ENCODE measurements at regions not wholly inside any gene's neighbourhood (a gene's known extent, or its start where the extent isn't known, plus 50 kb on each side); places are given as distances from the start of the nearest gene placed in this dataset.

GRCh38 chr6:4186385-4186784 is 51.0 kb upstream of the ECI2 start:
- H2AFZ ChIP-seq = no peak overlapping the region
- DNase-seq (ENCODE audit: low spot score) = no peak
- Mint-ChIP-seq H3K4me3 (no peak overlapping the region), H3K36me3 (ENCODE audit: low read depth) (peaks cover 7% of the 10 kb centered on the region; the same call in 2 of the 3 replicates), H3K27ac (no peak overlapping the region), H3K27me3 (ENCODE audit: insufficient read depth, low read depth, poor library complexity) (no peaks in the 10 kb centered on the region), H3K9me3 (peaks cover 10% of the 10 kb centered on the region; the same call in 2 of the 3 replicates), H3K4me1 (no peaks in the 10 kb centered on the region; the same call in 1 of the 3 replicates)
- TF ChIP-seq EZH2phosphoT487 (IDR thresholded peaks at IDR 0.05; ENCODE audit: unreplicated experiment) (no peak), JUNB (IDR thresholded peaks at IDR 0.05; ENCODE audit: unreplicated experiment) (no peak), STAT1 (IDR thresholded peaks at IDR 0.05; ENCODE audit: unreplicated experiment) (no peak), ZNF462 (CRISPR knock-in tag; IDR thresholded peaks at IDR 0.05) (no peak), ETS1 (IDR thresholded peaks at IDR 0.05) (no peak), REST (IDR thresholded peaks at IDR 0.05; ENCODE audit: unreplicated experiment) (no peak), CREB1 (CRISPR knock-in tag; IDR thresholded peaks at IDR 0.05; ENCODE audit: low read depth) (no peak), CTCF (conservative IDR thresholded peaks at IDR 0.05; ENCODE audit: low read depth in 2 of 2) (no peak), NANOG (IDR thresholded peaks at IDR 0.05; ENCODE audit: borderline replicate concordance) (no peak), EZH2 (IDR thresholded peaks at IDR 0.05; ENCODE audit: low read depth, unreplicated experiment) (no peak), POLR2AphosphoS5 (IDR thresholded peaks at IDR 0.05; ENCODE audit: low read depth) (no peak)
- no peaks in the 10 kb centered on the region for H3K79me2 ChIP-seq (replicated peaks; ENCODE audit: insufficient read depth)
- H3K4me1 ChIP-seq (ENCODE audit: insufficient read depth) = no peaks in the 10 kb centered on the region
- H3K4me2 ChIP-seq = no peak overlapping the region
- H3K4me3 ChIP-seq = no peak overlapping the region
- no peaks in the 10 kb centered on the region for H3K27me3 ChIP-seq (ENCODE audit: insufficient read depth)
- H3K27ac ChIP-seq (ENCODE audit: low read depth) = no peak overlapping the region
- no peaks in the 10 kb centered on the region for H3F3A ChIP-seq (replicated peaks; ENCODE audit: low read depth)
- no peaks in the 10 kb centered on the region for H4K20me1 ChIP-seq (replicated peaks; ENCODE audit: insufficient read depth)
- ATAC-seq = no peak
- no peaks in the 10 kb centered on the region for H3K36me3 ChIP-seq (ENCODE audit: insufficient read depth)
- H3K9me2 ChIP-seq (ENCODE audit: insufficient read depth) = no peaks in the 10 kb centered on the region; the same call in 1 of the 2 replicates

Measured in GM23338 (cell line).